ENCODE measurements at regions not wholly inside any gene's neighbourhood (a gene's known extent, or its start where the extent isn't known, plus 50 kb on each side); places are given as distances from the start of the nearest gene placed in this dataset.

DNA sequence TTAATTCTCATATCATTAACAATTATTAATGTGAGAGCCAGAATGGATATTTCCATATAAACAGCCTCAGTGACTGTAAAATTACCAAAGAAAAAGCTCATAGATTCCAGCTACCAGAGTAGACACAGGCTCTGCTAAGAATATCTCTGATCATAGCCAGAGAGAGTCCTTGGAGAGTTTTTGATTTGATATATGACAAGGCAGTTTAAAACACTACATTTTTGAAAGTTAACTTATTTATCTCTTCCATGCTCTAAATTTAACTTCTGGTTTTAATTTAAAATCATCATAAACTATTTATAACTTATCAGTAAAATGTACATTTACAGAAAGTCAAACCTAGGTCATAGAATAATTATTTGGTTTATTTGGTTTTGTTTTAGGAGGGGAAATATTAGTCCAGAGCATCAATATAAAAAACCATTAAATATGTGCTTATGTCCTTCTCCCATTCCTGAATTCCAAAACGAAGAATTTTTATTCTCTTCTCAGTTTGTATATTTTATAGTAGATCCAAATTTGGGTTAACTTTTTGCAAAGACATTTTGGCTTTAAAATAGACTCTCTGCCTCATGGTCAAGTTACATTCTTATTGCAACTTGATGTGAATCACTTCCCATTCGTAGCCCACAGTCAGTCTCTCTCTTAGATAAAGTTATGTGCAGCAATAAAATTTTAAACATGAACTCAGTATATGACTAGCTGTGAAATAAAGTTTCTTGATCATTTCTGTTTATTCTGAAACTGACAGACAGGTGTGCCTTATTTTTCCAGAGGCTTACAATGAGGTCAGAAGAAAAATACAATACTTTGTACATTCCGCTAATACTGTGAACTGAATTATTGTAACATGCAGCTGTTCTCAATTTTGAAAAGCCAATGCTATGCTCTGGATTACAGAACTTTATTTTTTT is 267.1 kb downstream of the PAPSS1 start:
- Histone ChIP-seq H4K20me1 (ENCODE audit: insufficient read depth) (no peaks in the 10 kb centered on the region), H3K9me3 (ENCODE audit: insufficient read depth, low read depth) (no peaks in the 10 kb centered on the region), H3K9me2 (ENCODE audit: insufficient read depth) (no peaks in the 10 kb centered on the region), H3K27me3 (ENCODE audit: insufficient read depth, low read depth) (no peaks in the 10 kb centered on the region), H3K4me1 (replicated peaks; ENCODE audit: insufficient read depth) (no peaks in the 10 kb centered on the region), H3K4me2 (no peak overlapping the region), H3F3A (ENCODE audit: insufficient read depth, low read depth) (no peaks in the 10 kb centered on the region), H2AFZ (no peak overlapping the region), H3K4me3 (no peak overlapping the region), H3K79me2 (ENCODE audit: low read depth) (no peaks in the 10 kb centered on the region), H3K27ac (no peak overlapping the region), H3K36me3 (ENCODE audit: low read depth) (no peaks in the 10 kb centered on the region)
- no peak for DNase-seq
- intact Hi-C loops (cut with micrococcal nuclease; ENCODE audit: unreplicated experiment) = no loop called here
- TF ChIP-seq CTCF (conservative IDR thresholded peaks at IDR 0.05) (no peak), EZH2 (IDR thresholded peaks at IDR 0.05; ENCODE audit: low read depth) (no peak)
- no TSS peak for BruUV-seq (replicated peaks)
- CTCF ChIA-PET = no interaction called here
- POLR2A ChIA-PET (ENCODE audit: unreplicated experiment) = no interaction called here

DNA sequence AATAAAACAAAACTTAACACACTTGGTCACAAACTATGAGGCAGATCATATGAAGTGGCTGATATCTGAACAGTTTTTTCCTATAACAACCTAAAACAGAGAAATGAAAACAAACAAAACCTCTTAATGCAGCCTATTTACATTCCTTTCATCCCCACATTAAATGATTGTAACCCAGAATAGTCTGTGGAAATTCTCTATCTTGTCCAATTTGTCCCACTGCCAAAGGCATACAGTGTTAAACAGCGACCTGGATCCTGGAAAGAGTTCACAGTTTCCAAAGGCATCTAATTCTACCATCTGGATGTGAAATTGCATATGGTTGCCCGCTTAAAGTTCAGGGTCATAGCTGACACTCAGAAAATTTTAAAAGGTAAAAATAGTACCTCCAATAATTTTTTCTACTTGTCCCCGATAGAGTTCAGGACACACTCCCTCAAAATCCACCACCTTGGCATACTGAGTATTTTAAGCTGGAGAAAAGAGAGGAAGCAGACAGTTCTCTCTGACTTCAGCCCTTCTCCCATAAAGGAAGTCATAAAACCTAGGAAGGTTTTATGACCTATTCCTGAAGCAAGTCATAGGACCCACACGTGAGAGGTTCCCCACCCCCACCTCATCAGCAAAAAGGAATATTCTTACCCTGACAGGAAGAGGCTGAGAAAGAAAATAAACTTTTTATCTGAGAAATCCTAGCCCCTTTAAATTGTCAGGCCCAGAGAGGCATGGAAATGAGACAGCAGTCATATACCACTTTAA is 270.2 kb downstream of the PAPSS1 start:
- ChIA-PET POLR2A (ENCODE audit: unreplicated experiment) (no interaction called here), CTCF (no interaction called here)
- H3K4me1 ChIP-seq (replicated peaks; ENCODE audit: insufficient read depth) = no peaks in the 10 kb centered on the region
- H2AFZ ChIP-seq = no peak overlapping the region
- H3K4me2 ChIP-seq = no peak overlapping the region
- no peak overlapping the region for H3K4me3 ChIP-seq
- BruUV-seq (replicated peaks) = no TSS peak
- no peaks in the 10 kb centered on the region for H3F3A ChIP-seq (ENCODE audit: insufficient read depth, low read depth)
- no peaks in the 10 kb centered on the region for H3K9me3 ChIP-seq (ENCODE audit: insufficient read depth, low read depth)
- intact Hi-C loops (cut with micrococcal nuclease; ENCODE audit: unreplicated experiment) = no loop called here
- no peaks in the 10 kb centered on the region for H3K9me2 ChIP-seq (ENCODE audit: insufficient read depth)
- TF ChIP-seq CTCF (conservative IDR thresholded peaks at IDR 0.05) (no peak), EZH2 (IDR thresholded peaks at IDR 0.05; ENCODE audit: low read depth) (no peak)
- no peak for DNase-seq
- H3K27me3 ChIP-seq (ENCODE audit: insufficient read depth, low read depth) = no peaks in the 10 kb centered on the region
- H3K79me2 ChIP-seq (ENCODE audit: low read depth) = no peaks in the 10 kb centered on the region
- no peaks in the 10 kb centered on the region for H4K20me1 ChIP-seq (ENCODE audit: insufficient read depth)
- no peak overlapping the region for H3K27ac ChIP-seq
- H3K36me3 ChIP-seq (ENCODE audit: low read depth) = no peaks in the 10 kb centered on the region

DNA sequence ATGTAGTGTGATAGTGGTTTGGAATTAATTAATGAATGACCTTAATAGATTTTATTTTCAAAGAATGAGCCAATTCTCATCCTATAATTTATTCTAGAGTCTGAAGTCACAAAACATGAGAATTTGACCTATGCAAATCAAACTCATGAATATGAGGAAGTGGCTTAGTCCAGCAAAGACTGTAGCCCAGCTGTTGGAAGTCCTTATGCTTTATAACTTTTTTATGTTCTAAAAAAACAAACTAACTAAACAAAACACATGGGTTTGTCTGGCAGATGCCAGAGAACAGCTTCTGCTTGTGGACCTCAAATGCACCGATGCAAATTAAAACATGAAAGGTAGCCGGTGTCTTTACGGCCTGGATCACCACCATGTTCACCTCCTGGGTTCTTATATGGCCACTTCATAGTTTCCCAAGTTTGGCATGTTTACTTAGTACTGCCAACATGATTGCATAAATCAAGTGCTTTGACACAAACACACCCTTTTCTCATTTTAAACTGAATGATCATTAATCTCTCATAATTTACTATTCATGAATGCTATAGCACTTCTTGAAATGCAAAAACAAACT is 277.4 kb downstream of the PAPSS1 start:
- Histone ChIP-seq H3K27me3 (ENCODE audit: insufficient read depth, low read depth) (no peaks in the 10 kb centered on the region), H4K20me1 (ENCODE audit: insufficient read depth) (no peaks in the 10 kb centered on the region), H3K4me1 (replicated peaks; ENCODE audit: insufficient read depth) (no peaks in the 10 kb centered on the region), H3K79me2 (ENCODE audit: low read depth) (no peaks in the 10 kb centered on the region), H3F3A (ENCODE audit: insufficient read depth, low read depth) (no peaks in the 10 kb centered on the region), H2AFZ (no peak overlapping the region), H3K4me3 (no peak overlapping the region), H3K36me3 (ENCODE audit: low read depth) (no peaks in the 10 kb centered on the region), H3K9me2 (ENCODE audit: insufficient read depth) (no peaks in the 10 kb centered on the region), H3K4me2 (no peak overlapping the region), H3K9me3 (ENCODE audit: insufficient read depth, low read depth) (no peaks in the 10 kb centered on the region), H3K27ac (no peak overlapping the region)
- CTCF ChIA-PET = no interaction called here
- BruUV-seq (replicated peaks) = no TSS peak
- POLR2A ChIA-PET (ENCODE audit: unreplicated experiment) = no interaction called here
- no peak for DNase-seq
- TF ChIP-seq EZH2 (IDR thresholded peaks at IDR 0.05; ENCODE audit: low read depth) (no peak), CTCF (conservative IDR thresholded peaks at IDR 0.05) (no peak)
- intact Hi-C loops (cut with micrococcal nuclease; ENCODE audit: unreplicated experiment) = no loop called here
